Fibroblast of lung (primary cell): ENCODE measurements at regions not wholly inside any gene's neighbourhood (a gene's known extent, or its start where the extent isn't known, plus 50 kb on each side); places are given as distances from the start of the nearest gene placed in this dataset.

ENCODE experiments used
- DNase-seq, 2 donors: peaks; one replicate each; pipeline versions ENCODE4 v3.0.0 to v3.0.0-alpha.2; 2010; ENCODE audit warnings: low read depth in 2 of 2
- H2AFZ ChIP-seq: 2 replicates; pipeline ENCODE4 v1.5.1; 2012; ENCODE audit warnings: low read length, control low read depth, inconsistent platforms
- H3K27ac ChIP-seq: 2 replicates; pipeline ENCODE4 v1.5.1; 2011; ENCODE audit warnings: low read length, control low read depth; ENCODE audit not compliant: insufficient read depth
- H3K27me3 ChIP-seq: 2 replicates; pipeline ENCODE4 v1.5.1; 2011; ENCODE audit warnings: mild to moderate bottlenecking, low read length; ENCODE audit not compliant: control insufficient read depth, insufficient read depth
- H3K36me3 ChIP-seq: 2 replicates; pipeline ENCODE4 v1.5.1; 2011; ENCODE audit warnings: low read length; ENCODE audit not compliant: control insufficient read depth, insufficient read depth
- H3K4me1 ChIP-seq: 2 replicates; pipeline ENCODE4 v1.5.1; 2011; ENCODE audit warnings: low read length; ENCODE audit not compliant: control insufficient read depth, insufficient read depth; ENCODE audit errors: extremely low read depth
- H3K4me2 ChIP-seq: 2 replicates; pipeline ENCODE4 v1.5.1; 2011; ENCODE audit warnings: low read length, control low read depth; ENCODE audit not compliant: insufficient read depth; ENCODE audit errors: extremely low read depth
- H3K4me3 ChIP-seq, 4 experiments: fragments of 200-600 bp in 1 of 4; sonication (generic) in 1 of 4; replicated peaks in 1 of 4; 2 replicates each; pipeline ENCODE4 v1.5.1; 2011 to 2016; ENCODE audit warnings: low read length in 4 of 4, low read depth in 3 of 4, mild to moderate bottlenecking in 3 of 4, control low read depth in 2 of 4, inconsistent platforms in 1 of 4, mixed read lengths in 1 of 4; ENCODE audit not compliant: insufficient read depth in 1 of 4; ENCODE audit errors: control extremely low read depth in 1 of 4
- H3K79me2 ChIP-seq: 2 replicates; pipeline ENCODE4 v1.5.1; 2012; ENCODE audit warnings: mild to moderate bottlenecking, low read length, inconsistent platforms; ENCODE audit not compliant: control insufficient read depth, insufficient read depth
- H3K9ac ChIP-seq: 2 replicates; pipeline ENCODE4 v1.5.1; 2011; ENCODE audit warnings: mild to moderate bottlenecking, low read length, control low read depth; ENCODE audit not compliant: insufficient read depth
- H3K9me3 ChIP-seq: 2 replicates; pipeline ENCODE4 v1.5.1; 2012; ENCODE audit warnings: low read depth, low read length; ENCODE audit not compliant: control insufficient read depth, insufficient read depth
- H4K20me1 ChIP-seq: 2 replicates; pipeline ENCODE4 v1.5.1; 2011; ENCODE audit warnings: low read length; ENCODE audit not compliant: control insufficient read depth, insufficient read depth; ENCODE audit errors: extremely low read depth
- CTCF ChIP-seq, 2 donors: IDR thresholded peaks in 1 of 2; conservative IDR thresholded peaks in 1 of 2; 1 replicate in 1 of 2; 2 replicates in 1 of 2; pipeline ENCODE4 v1.5.1; 2011 to 2012; ENCODE audit warnings: low read length in 2 of 2, control low read depth in 1 of 2, inconsistent platforms in 1 of 2, low read depth in 1 of 2, mild to moderate bottlenecking in 1 of 2
- EZH2 ChIP-seq: IDR thresholded peaks from 2 replicates; pipeline ENCODE4 v1.5.1; 2012; ENCODE audit warnings: low read length, control low read depth, mild to moderate bottlenecking; ENCODE audit errors: missing control alignments

- H3K27me3 ChIP-seq = no peaks in the 10 kb centered on the region
- DNase-seq = no peak
- H3K4me2 ChIP-seq = no peak overlapping the region
- peaks cover 11% of the 10 kb centered on the region for H3K4me1 ChIP-seq
- TF ChIP-seq CTCF (conservative IDR thresholded peaks at IDR 0.05 in 1 of 2, IDR thresholded peaks at IDR 0.05 in 1 of 2; ENCODE audit: low read depth in 1 of 2, low read length in 2 of 2) (no peak), EZH2 (no peak)
- H3K9me3 ChIP-seq = no peaks in the 10 kb centered on the region
- H3K27ac ChIP-seq = no peak overlapping the region
- H2AFZ ChIP-seq = no peak overlapping the region
- H4K20me1 ChIP-seq = no peaks in the 10 kb centered on the region
- H3K79me2 ChIP-seq = no peaks in the 10 kb centered on the region
- H3K36me3 ChIP-seq = no peaks in the 10 kb centered on the region
- no peak overlapping the region for H3K9ac ChIP-seq
- no peak overlapping the region for H3K4me3 ChIP-seq
These were observed 126.9 kb upstream of the NEIL3 start for GRCh38 chr4:177182728-177183127.

- H3K36me3 ChIP-seq = no peaks in the 10 kb centered on the region
- H3K79me2 ChIP-seq = no peaks in the 10 kb centered on the region
- H3K4me3 ChIP-seq = no peak overlapping the region
- no peaks in the 10 kb centered on the region for H4K20me1 ChIP-seq
- H3K9me3 ChIP-seq = no peaks in the 10 kb centered on the region
- peak in 1 of 2 donors; percentile 56 for DNase-seq
- peaks cover 5% of the 10 kb centered on the region for H3K4me1 ChIP-seq
- TF ChIP-seq EZH2 (no peak), CTCF (conservative IDR thresholded peaks at IDR 0.05 in 1 of 2, IDR thresholded peaks at IDR 0.05 in 1 of 2; ENCODE audit: low read depth in 1 of 2, low read length in 2 of 2) (no peak)
- no peak overlapping the region for H3K27ac ChIP-seq
- H3K9ac ChIP-seq = no peak overlapping the region
- H2AFZ ChIP-seq = no peak overlapping the region
- H3K27me3 ChIP-seq = no peaks in the 10 kb centered on the region
- H3K4me2 ChIP-seq = no peak overlapping the region
These were observed 124.5 kb upstream of the NEIL3 start for GRCh38 chr4:177185151-177185550.

GRCh38 chr4:177185579-177185978 is 124.1 kb upstream of the NEIL3 start:
- no peak overlapping the region for H3K9ac ChIP-seq
- no peak overlapping the region for H3K27ac ChIP-seq
- H2AFZ ChIP-seq = no peak overlapping the region
- no peaks in the 10 kb centered on the region for H3K79me2 ChIP-seq
- DNase-seq = peak in 1 of 2 donors; percentile 4
- no peak overlapping the region for H3K4me3 ChIP-seq
- H3K36me3 ChIP-seq = no peaks in the 10 kb centered on the region
- H3K27me3 ChIP-seq = no peaks in the 10 kb centered on the region
- no peak for TF ChIP-seq EZH2
- TF ChIP-seq CTCF (conservative IDR thresholded peaks at IDR 0.05 in 1 of 2, IDR thresholded peaks at IDR 0.05 in 1 of 2; ENCODE audit: low read depth in 1 of 2, low read length in 2 of 2) = no peak
- H4K20me1 ChIP-seq = no peaks in the 10 kb centered on the region
- H3K9me3 ChIP-seq = no peaks in the 10 kb centered on the region
- peaks cover 5% of the 10 kb centered on the region for H3K4me1 ChIP-seq
- H3K4me2 ChIP-seq = no peak overlapping the region
